Liver (tissue), 3 donors: ENCODE measurements at regions not wholly inside any gene's neighbourhood (a gene's known extent, or its start where the extent isn't known, plus 50 kb on each side); places are given as distances from the start of the nearest gene placed in this dataset.

Experiments
- EGR1 ChIP-seq, 2 donors: IDR thresholded peaks; 2 replicates each; pipeline ENCODE4 v1.6.1; 2016 to 2018; ENCODE audit warnings: antibody characterized with exemption in 2 of 2, low read depth in 2 of 2
- GABPA ChIP-seq, 2 donors: IDR thresholded peaks in 1 of 2; conservative IDR thresholded peaks in 1 of 2; 2 replicates each; pipeline ENCODE4 v1.6.1; 2016; ENCODE audit warnings: antibody characterized with exemption in 2 of 2, mild to moderate bottlenecking in 1 of 2, moderate library complexity in 1 of 2
- JUND ChIP-seq, 2 donors: IDR thresholded peaks; 2 replicates each; pipeline ENCODE4 v1.6.1; 2016; ENCODE audit warnings: antibody characterized with exemption in 2 of 2
- SP1 ChIP-seq: IDR thresholded peaks from 2 replicates; pipeline ENCODE4 v1.6.1; 2018; ENCODE audit warnings: antibody characterized with exemption, mild to moderate bottlenecking
- TAF1 ChIP-seq: conservative IDR thresholded peaks from 2 replicates; pipeline ENCODE4 v1.6.1; 2016; ENCODE audit warnings: antibody characterized with exemption, mild to moderate bottlenecking
- YY1 ChIP-seq: IDR thresholded peaks from 2 replicates; pipeline ENCODE4 v1.6.1; 2016; ENCODE audit warnings: antibody characterized with exemption, mild to moderate bottlenecking
- TF ChIP-seq, protein P1 (sequence below): fragments of 150-350 bp; IDR thresholded peaks from 2 replicates; pipeline ENCODE4 v1.5.1; 2017; ENCODE audit warnings: improper control_type of control experiment, low read depth, low read length; ENCODE audit not compliant: missing input control
- TF ChIP-seq, protein P2 (sequence below): IDR thresholded peaks from 2 replicates; pipeline ENCODE4 v1.6.1; 2016; ENCODE audit warnings: antibody characterized with exemption
- TF ChIP-seq, protein P3 (sequence below): IDR thresholded peaks from 2 replicates; pipeline ENCODE4 v1.6.1; 2016; ENCODE audit warnings: antibody characterized with exemption
- TF ChIP-seq, protein P4 (sequence below): IDR thresholded peaks from 2 replicates; pipeline ENCODE4 v1.6.1; 2016; ENCODE audit warnings: antibody characterized with exemption, mild to moderate bottlenecking
- donor health status: healthy.
- donor health status: healthy.

DNA sequence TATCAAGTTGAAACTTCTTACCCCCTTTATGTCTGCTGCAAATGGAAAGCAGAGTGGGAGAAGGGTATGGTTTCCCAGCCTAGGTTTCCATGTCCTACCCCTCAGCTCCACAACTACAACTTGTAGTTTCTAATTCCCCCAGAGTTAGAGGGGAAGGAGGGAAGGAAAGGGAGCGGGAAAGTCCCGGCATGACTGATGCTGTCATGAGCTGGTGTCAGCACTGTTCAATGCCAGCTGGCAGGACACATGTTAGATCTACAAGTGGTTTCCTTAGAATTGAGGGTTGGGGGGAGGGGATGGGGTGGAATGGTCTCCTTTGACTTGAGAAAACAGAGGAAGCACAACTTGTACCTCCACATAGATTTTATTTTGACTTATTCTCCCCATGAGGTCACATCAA lies 194.0 kb downstream of the MBD2 start:
- TF ChIP-seq, protein P1, sequence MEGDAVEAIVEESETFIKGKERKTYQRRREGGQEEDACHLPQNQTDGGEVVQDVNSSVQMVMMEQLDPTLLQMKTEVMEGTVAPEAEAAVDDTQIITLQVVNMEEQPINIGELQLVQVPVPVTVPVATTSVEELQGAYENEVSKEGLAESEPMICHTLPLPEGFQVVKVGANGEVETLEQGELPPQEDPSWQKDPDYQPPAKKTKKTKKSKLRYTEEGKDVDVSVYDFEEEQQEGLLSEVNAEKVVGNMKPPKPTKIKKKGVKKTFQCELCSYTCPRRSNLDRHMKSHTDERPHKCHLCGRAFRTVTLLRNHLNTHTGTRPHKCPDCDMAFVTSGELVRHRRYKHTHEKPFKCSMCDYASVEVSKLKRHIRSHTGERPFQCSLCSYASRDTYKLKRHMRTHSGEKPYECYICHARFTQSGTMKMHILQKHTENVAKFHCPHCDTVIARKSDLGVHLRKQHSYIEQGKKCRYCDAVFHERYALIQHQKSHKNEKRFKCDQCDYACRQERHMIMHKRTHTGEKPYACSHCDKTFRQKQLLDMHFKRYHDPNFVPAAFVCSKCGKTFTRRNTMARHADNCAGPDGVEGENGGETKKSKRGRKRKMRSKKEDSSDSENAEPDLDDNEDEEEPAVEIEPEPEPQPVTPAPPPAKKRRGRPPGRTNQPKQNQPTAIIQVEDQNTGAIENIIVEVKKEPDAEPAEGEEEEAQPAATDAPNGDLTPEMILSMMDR, result no peak
- TF ChIP-seq, protein P2, sequence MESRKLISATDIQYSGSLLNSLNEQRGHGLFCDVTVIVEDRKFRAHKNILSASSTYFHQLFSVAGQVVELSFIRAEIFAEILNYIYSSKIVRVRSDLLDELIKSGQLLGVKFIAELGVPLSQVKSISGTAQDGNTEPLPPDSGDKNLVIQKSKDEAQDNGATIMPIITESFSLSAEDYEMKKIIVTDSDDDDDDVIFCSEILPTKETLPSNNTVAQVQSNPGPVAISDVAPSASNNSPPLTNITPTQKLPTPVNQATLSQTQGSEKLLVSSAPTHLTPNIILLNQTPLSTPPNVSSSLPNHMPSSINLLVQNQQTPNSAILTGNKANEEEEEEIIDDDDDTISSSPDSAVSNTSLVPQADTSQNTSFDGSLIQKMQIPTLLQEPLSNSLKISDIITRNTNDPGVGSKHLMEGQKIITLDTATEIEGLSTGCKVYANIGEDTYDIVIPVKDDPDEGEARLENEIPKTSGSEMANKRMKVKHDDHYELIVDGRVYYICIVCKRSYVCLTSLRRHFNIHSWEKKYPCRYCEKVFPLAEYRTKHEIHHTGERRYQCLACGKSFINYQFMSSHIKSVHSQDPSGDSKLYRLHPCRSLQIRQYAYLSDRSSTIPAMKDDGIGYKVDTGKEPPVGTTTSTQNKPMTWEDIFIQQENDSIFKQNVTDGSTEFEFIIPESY, result no peak
- TF ChIP-seq TAF1 (no peak), JUND (IDR thresholded peaks at IDR 0.05) (no peak), GABPA (IDR thresholded peaks at IDR 0.05 in 1 of 2, conservative IDR thresholded peaks at IDR 0.05 in 1 of 2) (no peak), SP1 (no peak), EGR1 (IDR thresholded peaks at IDR 0.05; ENCODE audit: low read depth in 2 of 2) (no peak), YY1 (no peak)
- TF ChIP-seq, protein P3, sequence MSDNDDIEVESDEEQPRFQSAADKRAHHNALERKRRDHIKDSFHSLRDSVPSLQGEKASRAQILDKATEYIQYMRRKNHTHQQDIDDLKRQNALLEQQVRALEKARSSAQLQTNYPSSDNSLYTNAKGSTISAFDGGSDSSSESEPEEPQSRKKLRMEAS, result no peak
- TF ChIP-seq, protein P4, sequence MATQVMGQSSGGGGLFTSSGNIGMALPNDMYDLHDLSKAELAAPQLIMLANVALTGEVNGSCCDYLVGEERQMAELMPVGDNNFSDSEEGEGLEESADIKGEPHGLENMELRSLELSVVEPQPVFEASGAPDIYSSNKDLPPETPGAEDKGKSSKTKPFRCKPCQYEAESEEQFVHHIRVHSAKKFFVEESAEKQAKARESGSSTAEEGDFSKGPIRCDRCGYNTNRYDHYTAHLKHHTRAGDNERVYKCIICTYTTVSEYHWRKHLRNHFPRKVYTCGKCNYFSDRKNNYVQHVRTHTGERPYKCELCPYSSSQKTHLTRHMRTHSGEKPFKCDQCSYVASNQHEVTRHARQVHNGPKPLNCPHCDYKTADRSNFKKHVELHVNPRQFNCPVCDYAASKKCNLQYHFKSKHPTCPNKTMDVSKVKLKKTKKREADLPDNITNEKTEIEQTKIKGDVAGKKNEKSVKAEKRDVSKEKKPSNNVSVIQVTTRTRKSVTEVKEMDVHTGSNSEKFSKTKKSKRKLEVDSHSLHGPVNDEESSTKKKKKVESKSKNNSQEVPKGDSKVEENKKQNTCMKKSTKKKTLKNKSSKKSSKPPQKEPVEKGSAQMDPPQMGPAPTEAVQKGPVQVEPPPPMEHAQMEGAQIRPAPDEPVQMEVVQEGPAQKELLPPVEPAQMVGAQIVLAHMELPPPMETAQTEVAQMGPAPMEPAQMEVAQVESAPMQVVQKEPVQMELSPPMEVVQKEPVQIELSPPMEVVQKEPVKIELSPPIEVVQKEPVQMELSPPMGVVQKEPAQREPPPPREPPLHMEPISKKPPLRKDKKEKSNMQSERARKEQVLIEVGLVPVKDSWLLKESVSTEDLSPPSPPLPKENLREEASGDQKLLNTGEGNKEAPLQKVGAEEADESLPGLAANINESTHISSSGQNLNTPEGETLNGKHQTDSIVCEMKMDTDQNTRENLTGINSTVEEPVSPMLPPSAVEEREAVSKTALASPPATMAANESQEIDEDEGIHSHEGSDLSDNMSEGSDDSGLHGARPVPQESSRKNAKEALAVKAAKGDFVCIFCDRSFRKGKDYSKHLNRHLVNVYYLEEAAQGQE, result no peak
